ENCODE measurements at regions not wholly inside any gene's neighbourhood (a gene's known extent, or its start where the extent isn't known, plus 50 kb on each side); places are given as distances from the start of the nearest gene placed in this dataset.

- DNase-seq, result no peak
Measured at GRCh38 chr3:176699288-176699687, 498.0 kb downstream of the TBL1XR1 start.

- DNase-seq, result no peak
Measured at GRCh38 chr3:176697284-176697889, 499.9 kb downstream of the TBL1XR1 start.

- DNase-seq, result no peak
Measured at GRCh38 chr3:176696816-176697215, 500.5 kb downstream of the TBL1XR1 start.

- DNase-seq, result no peak
Measured at GRCh38 chr3:176692966-176693785, 504.1 kb downstream of the TBL1XR1 start.

GRCh38 chr3:176692199-176692965, 504.9 kb downstream of the TBL1XR1 start:
- no peak for DNase-seq

GRCh38 chr3:176690083-176690869, 507.0 kb downstream of the TBL1XR1 start:
- no peak for DNase-seq

- no peak for DNase-seq
Measured at GRCh38 chr3:176687754-176688153, 509.5 kb downstream of the TBL1XR1 start.

GRCh38 chr3:176683382-176683781, 513.9 kb downstream of the TBL1XR1 start:
- no peak for DNase-seq

- DNase-seq, result peak; percentile 10
Measured at GRCh38 chr3:176663837-176664831, 533.1 kb downstream of the TBL1XR1 start.

- DNase-seq, result no peak
Measured at GRCh38 chr3:176663387-176663786, 533.9 kb downstream of the TBL1XR1 start.

- no peak for DNase-seq
Measured at GRCh38 chr3:176661432-176661964, 535.8 kb downstream of the TBL1XR1 start.

- no peak for DNase-seq
Measured at GRCh38 chr3:176655404-176656094, 541.7 kb downstream of the TBL1XR1 start.

GRCh38 chr3:176651622-176652021, 545.7 kb downstream of the TBL1XR1 start:
- DNase-seq, result no peak

- peak; percentile 15 for DNase-seq
Measured at GRCh38 chr3:176650478-176650877, 546.8 kb downstream of the TBL1XR1 start.

- no peak for DNase-seq
Measured at GRCh38 chr3:176647987-176648386, 549.3 kb downstream of the TBL1XR1 start.

GRCh38 chr3:176633511-176633910, 563.8 kb downstream of the TBL1XR1 start:
- DNase-seq, result no peak

- no peak for DNase-seq
Measured at GRCh38 chr3:176632925-176633324, 564.4 kb downstream of the TBL1XR1 start.

- no peak for DNase-seq
Measured at GRCh38 chr3:176631165-176631564, 566.1 kb downstream of the TBL1XR1 start.

GRCh38 chr3:176628101-176628639, 569.1 kb downstream of the TBL1XR1 start:
- DNase-seq, result no peak

GRCh38 chr3:176623468-176624150, 573.7 kb downstream of the TBL1XR1 start:
- DNase-seq, result no peak
